Thyroid gland (tissue), 4 donors: ENCODE measurements at regions not wholly inside any gene's neighbourhood (a gene's known extent, or its start where the extent isn't known, plus 50 kb on each side); places are given as distances from the start of the nearest gene placed in this dataset.

Experiments used
- CTCF ChIP-seq, 6 experiments: fragments of 200-600 bp in 3 of 6; fragments of 450-650 bp in 3 of 6; sonication (generic) in 3 of 6; IDR thresholded peaks; one replicate each; pipeline ENCODE4 v1.5.1; 2016 to 2019; ENCODE audit warnings: antibody characterized with exemption in 6 of 6, mild to moderate bottlenecking in 2 of 6, inconsistent platforms in 1 of 6, moderate library complexity in 1 of 6
- POLR2A ChIP-seq, 2 donors: fragments of 450-650 bp; IDR thresholded peaks; one replicate each; pipeline ENCODE4 v1.6.1; 2017; ENCODE audit warnings: antibody characterized with exemption in 2 of 2, mild to moderate bottlenecking in 2 of 2, moderate library complexity in 1 of 2

GRCh38 chr6:2488578-2488977, 243.2 kb upstream of the GMDS start:
- TF ChIP-seq CTCF (IDR thresholded peaks at IDR 0.05) (no peak), POLR2A (IDR thresholded peaks at IDR 0.05) (no peak)
